HL-60 (cell line): ENCODE measurements at regions not wholly inside any gene's neighbourhood (a gene's known extent, or its start where the extent isn't known, plus 50 kb on each side); places are given as distances from the start of the nearest gene placed in this dataset.

Experiments used
- DNase-seq, 2 experiments: peaks; one replicate each; pipeline ENCODE4 v3.0.0-alpha.2; 2010 to 2020; ENCODE audit warnings: low read depth in 1 of 2, low spot score in 1 of 2
- H3K27ac ChIP-seq: fragments of 250-450 bp; sonication (Bioruptor Pico); replicated peaks from 2 replicates; pipeline ENCODE4 v1.5.1; 2020; ENCODE audit warnings: mild to moderate bottlenecking, moderate library complexity
- H3K27me3 ChIP-seq: fragments of 250-450 bp; sonication (Bioruptor Pico); 2 replicates; pipeline ENCODE4 v1.5.1; 2021; ENCODE audit warnings: mild to moderate bottlenecking, moderate library complexity; ENCODE audit not compliant: insufficient read depth, poor library complexity, severe bottlenecking
- H3K4me3 ChIP-seq: replicated peaks from 2 replicates; pipeline ENCODE4 v1.5.1; 2011; ENCODE audit warnings: mild to moderate bottlenecking, control low read depth, low read length; ENCODE audit not compliant: insufficient read depth
- GABPA ChIP-seq: IDR thresholded peaks from 2 replicates; pipeline ENCODE4 v1.6.1; 2012; ENCODE audit warnings: low read depth
- POLR2AphosphoS5 ChIP-seq: IDR thresholded peaks from 2 replicates; pipeline ENCODE4 v1.6.1; 2012; ENCODE audit warnings: low read depth
- SPI1 ChIP-seq: IDR thresholded peaks from 2 replicates; pipeline ENCODE4 v1.6.1; 2012; ENCODE audit warnings: low read depth, mild to moderate bottlenecking, borderline replicate concordance
- TF ChIP-seq, protein P1 (sequence below): IDR thresholded peaks from one replicate; pipeline ENCODE4 v1.5.1; 2011; ENCODE audit warnings: low read length, control low read depth, inconsistent platforms; ENCODE audit not compliant: insufficient read depth
- TF ChIP-seq, protein P2 (sequence below): IDR thresholded peaks from 2 replicates; pipeline ENCODE4 v1.6.1; 2012; ENCODE audit warnings: low read depth; ENCODE audit not compliant: insufficient replicate concordance

DNA sequence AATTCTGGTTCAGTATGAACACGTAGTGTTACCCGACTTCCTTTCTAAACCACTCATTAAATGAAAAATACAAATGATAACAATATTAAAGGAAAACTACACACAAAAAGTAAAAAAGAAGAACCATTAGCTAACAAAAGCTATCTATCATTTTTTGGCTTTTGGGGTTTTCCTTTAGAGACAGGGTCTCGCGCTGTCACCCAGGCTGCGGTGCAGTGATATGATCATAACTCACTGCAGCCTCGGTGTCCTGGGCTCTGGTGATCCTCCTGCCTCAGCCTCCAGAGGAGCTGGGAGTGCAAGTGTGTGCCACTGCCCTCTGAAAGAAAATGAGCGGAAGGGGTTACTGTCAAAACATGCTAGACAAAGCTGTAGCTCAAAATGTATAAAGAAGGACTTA is 238.2 kb upstream of the AVPR1A start:
- TF ChIP-seq, protein P1, sequence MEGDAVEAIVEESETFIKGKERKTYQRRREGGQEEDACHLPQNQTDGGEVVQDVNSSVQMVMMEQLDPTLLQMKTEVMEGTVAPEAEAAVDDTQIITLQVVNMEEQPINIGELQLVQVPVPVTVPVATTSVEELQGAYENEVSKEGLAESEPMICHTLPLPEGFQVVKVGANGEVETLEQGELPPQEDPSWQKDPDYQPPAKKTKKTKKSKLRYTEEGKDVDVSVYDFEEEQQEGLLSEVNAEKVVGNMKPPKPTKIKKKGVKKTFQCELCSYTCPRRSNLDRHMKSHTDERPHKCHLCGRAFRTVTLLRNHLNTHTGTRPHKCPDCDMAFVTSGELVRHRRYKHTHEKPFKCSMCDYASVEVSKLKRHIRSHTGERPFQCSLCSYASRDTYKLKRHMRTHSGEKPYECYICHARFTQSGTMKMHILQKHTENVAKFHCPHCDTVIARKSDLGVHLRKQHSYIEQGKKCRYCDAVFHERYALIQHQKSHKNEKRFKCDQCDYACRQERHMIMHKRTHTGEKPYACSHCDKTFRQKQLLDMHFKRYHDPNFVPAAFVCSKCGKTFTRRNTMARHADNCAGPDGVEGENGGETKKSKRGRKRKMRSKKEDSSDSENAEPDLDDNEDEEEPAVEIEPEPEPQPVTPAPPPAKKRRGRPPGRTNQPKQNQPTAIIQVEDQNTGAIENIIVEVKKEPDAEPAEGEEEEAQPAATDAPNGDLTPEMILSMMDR, result no peak
- TF ChIP-seq, protein P2, sequence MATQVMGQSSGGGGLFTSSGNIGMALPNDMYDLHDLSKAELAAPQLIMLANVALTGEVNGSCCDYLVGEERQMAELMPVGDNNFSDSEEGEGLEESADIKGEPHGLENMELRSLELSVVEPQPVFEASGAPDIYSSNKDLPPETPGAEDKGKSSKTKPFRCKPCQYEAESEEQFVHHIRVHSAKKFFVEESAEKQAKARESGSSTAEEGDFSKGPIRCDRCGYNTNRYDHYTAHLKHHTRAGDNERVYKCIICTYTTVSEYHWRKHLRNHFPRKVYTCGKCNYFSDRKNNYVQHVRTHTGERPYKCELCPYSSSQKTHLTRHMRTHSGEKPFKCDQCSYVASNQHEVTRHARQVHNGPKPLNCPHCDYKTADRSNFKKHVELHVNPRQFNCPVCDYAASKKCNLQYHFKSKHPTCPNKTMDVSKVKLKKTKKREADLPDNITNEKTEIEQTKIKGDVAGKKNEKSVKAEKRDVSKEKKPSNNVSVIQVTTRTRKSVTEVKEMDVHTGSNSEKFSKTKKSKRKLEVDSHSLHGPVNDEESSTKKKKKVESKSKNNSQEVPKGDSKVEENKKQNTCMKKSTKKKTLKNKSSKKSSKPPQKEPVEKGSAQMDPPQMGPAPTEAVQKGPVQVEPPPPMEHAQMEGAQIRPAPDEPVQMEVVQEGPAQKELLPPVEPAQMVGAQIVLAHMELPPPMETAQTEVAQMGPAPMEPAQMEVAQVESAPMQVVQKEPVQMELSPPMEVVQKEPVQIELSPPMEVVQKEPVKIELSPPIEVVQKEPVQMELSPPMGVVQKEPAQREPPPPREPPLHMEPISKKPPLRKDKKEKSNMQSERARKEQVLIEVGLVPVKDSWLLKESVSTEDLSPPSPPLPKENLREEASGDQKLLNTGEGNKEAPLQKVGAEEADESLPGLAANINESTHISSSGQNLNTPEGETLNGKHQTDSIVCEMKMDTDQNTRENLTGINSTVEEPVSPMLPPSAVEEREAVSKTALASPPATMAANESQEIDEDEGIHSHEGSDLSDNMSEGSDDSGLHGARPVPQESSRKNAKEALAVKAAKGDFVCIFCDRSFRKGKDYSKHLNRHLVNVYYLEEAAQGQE, result no peak
- TF ChIP-seq GABPA, result no peak
- TF ChIP-seq POLR2AphosphoS5, result no peak
- TF ChIP-seq SPI1, result no peak
- H3K27me3 ChIP-seq, result no peaks in the 10 kb centered on the region
- DNase-seq, result no peak
- no peak overlapping the region for H3K4me3 ChIP-seq
- no peak overlapping the region for H3K27ac ChIP-seq

- no peak for TF ChIP-seq GABPA
- TF ChIP-seq, protein P1, result no peak
- no peak for TF ChIP-seq SPI1
- no peak for TF ChIP-seq POLR2AphosphoS5
- TF ChIP-seq, protein P2, result no peak
- H3K27ac ChIP-seq, result no peak overlapping the region
- no peak for DNase-seq
- no peak overlapping the region for H3K4me3 ChIP-seq
- no peaks in the 10 kb centered on the region for H3K27me3 ChIP-seq
Measured at GRCh38 chr12:63387771-63388170, 236.8 kb upstream of the AVPR1A start.

DNA sequence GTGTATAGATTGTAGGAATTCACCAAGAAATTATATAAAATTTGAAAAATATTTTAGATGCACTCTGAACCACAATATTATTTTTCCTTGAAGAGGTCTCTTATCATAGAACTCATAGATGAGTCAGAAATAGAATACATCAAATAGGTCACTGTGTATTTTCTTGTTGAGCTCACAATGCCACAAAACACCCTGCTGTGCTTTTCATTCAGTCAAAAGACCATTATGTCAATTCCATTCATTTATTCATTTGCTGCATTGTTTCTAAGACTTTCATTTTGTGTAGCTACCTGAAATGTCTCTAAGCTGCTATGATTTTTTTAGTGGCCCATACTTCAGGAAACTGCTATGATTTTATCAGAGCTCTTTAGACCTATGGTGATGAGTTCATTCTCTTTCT is 231.9 kb upstream of the AVPR1A start:
- Histone ChIP-seq H3K27ac (no peak overlapping the region), H3K4me3 (no peak overlapping the region), H3K27me3 (no peaks in the 10 kb centered on the region)
- DNase-seq, result no peak
- TF ChIP-seq POLR2AphosphoS5, result no peak
- TF ChIP-seq GABPA, result no peak
- TF ChIP-seq, protein P2, result no peak
- TF ChIP-seq, protein P1, result no peak
- TF ChIP-seq SPI1, result no peak
